ENCODE measurements at regions not wholly inside any gene's neighbourhood (a gene's known extent, or its start where the extent isn't known, plus 50 kb on each side); places are given as distances from the start of the nearest gene placed in this dataset.

DNA sequence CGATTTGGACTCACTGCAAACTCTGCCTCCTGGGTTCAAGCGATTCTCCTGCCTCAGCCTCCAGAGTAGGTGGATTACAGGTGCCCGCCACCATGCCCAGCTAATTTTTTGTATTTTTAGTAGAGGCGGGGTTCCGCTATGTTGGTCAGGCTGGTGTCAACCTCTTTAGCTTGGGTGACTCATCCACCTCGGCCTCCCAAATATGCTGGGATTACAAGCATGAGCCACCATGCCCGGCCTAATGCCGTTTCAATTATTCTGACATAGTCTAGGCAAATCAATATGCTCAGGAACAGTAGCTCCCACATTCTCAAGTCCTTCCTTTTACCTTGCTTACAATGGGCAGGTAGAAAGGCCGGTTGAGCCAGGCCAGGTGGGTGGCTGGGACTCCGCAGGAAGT lies 82.0 kb upstream of the EEA1 start:
- TF ChIP-seq EZH2 (IDR thresholded peaks at IDR 0.05; ENCODE audit: low read length, unreplicated experiment): no peak
- TF ChIP-seq, protein P1, sequence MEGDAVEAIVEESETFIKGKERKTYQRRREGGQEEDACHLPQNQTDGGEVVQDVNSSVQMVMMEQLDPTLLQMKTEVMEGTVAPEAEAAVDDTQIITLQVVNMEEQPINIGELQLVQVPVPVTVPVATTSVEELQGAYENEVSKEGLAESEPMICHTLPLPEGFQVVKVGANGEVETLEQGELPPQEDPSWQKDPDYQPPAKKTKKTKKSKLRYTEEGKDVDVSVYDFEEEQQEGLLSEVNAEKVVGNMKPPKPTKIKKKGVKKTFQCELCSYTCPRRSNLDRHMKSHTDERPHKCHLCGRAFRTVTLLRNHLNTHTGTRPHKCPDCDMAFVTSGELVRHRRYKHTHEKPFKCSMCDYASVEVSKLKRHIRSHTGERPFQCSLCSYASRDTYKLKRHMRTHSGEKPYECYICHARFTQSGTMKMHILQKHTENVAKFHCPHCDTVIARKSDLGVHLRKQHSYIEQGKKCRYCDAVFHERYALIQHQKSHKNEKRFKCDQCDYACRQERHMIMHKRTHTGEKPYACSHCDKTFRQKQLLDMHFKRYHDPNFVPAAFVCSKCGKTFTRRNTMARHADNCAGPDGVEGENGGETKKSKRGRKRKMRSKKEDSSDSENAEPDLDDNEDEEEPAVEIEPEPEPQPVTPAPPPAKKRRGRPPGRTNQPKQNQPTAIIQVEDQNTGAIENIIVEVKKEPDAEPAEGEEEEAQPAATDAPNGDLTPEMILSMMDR (conservative IDR thresholded peaks at IDR 0.05; ENCODE audit: low read depth, low read length): no peak

All from PC-3 (cell line).